ENCODE measurements at regions not wholly inside any gene's neighbourhood (a gene's known extent, or its start where the extent isn't known, plus 50 kb on each side); places are given as distances from the start of the nearest gene placed in this dataset.
"Not testable (repeated sequence)": the region's sequence is repeated elsewhere in the genome, so short reads cannot be mapped to it uniquely, and the experiment has no call there.

DNA sequence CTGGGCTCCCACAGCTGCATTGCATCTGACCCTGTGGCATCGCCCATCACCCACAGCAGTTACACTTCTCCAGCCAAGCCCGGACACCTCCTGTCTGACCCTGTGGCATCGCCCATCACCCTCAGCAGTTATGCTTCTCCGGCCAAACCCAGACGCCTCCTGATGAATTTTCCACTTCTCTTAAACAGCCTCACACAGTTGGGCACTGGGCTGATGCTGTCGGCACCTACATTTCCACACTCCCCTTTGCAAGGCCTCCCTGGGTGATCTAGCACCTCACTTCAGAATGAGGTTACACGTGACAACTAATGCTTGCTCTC is 175.2 kb upstream of the ARID1B start:
- no peak for DNase-seq (ENCODE audit: low read depth in 2 of 2)

DNA sequence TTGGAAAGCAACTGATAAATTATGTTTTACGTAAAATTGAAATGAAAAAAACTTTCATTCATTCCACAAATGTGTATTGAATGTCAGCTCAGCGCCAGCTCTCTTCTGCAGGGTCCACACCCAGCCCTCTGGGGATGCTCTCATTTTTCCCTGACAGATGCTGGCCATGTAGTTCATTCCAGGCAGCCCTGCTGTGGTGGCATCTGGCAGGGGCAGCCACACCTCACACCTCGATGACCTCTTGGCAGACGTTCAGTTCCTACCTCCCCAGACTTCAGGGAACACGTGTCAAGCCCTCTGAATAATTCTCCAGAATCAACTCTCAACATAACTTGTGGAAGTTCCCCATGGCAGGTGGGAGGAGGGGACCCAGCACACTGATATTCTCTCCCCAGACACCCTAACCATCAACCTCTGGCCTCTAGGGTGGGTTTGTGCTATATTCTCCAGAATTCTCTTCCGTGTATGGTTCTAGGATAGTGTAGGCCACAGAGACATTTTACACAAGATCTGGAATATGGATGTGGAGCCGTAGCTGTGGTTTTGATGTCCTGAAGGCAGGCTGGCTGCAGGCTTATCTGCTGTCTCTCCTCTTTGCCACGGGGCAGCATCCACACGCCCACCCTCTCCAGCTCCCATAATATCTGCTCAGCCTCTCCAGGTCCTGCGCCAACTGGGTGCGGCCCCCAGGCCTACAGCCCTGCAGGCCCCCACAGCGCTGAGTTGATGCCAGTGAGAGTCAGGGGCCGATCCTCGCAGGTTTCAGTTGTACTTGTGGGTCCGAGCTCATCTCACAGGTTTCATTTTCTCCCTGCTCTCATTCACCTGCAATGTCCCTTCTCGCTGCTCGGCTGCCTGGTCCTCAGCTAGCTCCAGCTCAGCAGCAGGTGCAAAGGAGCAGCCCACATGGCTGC is 175.8 kb upstream of the ARID1B start:
- no peak for DNase-seq (ENCODE audit: low read depth in 2 of 2)

DNA sequence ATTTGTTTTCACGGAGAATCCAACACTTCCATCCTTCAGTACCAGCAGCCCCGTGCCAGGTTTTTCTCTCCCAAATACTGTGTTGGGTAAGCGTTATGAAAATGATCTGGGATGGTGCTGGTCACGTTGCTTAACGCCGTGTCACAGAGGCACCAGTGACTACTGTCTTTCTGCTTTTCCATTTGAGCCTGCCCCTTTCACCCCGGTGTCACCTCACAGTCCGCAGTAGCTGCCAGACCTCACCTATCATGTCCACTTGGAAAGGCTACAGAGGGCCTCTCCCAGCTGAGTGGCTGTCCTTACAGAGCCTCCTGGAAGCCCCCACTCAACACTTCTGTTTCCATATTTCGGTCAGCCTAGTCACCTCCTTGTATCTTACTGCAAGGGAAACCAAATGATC is 176.5 kb upstream of the ARID1B start:
- no peak for DNase-seq (ENCODE audit: low read depth in 2 of 2)

DNA sequence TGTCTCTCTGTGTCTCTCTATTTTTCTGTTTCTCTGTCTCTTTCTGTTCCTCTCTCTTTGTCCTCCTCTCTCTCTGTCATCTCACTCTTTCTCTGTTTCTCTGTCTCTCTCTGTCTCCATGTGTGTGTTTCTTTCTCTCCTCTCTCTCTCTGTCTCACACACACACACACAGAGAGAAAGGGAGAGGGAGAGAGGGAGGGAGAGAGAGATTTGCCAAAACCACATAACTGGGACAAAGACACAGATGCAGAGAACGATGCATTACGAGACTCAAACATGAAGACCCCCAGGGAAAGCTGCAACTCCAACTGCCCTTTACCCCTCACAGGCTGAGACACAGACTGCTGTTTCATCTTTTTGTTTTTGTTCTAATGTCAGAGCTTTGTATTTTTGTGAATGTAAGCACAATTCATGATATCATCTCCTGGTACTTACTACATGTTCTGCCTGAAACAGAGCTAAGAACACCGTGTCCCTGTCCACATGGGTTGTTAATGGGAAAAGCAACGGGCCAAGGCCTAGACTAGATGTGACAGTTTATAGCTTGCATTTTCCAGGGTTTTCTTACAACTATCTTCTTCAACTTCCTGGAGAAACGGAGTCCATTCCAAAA is 177.1 kb upstream of the ARID1B start:
- no peak for DNase-seq (ENCODE audit: low read depth in 2 of 2)

DNA sequence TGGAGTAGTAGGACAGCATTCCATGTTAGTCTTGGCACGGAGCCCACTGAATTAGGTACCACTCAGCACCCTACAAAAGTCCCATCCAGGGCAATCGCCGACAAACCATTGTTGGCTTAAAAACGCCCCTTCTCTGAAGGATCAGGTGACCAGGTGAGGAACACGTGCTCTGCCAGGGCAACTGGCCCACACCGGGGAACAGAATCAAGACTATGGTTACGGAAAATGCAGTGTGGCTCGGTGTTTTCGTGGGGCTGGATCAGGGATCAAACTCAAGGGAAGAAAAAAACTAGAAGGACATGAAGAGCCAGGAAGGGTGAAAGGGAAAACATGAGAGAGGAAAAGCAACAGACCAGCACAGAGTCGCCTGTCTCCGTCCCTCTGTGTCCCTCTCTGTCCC is 177.8 kb upstream of the ARID1B start:
- no peak for DNase-seq (ENCODE audit: low read depth in 2 of 2)

DNA sequence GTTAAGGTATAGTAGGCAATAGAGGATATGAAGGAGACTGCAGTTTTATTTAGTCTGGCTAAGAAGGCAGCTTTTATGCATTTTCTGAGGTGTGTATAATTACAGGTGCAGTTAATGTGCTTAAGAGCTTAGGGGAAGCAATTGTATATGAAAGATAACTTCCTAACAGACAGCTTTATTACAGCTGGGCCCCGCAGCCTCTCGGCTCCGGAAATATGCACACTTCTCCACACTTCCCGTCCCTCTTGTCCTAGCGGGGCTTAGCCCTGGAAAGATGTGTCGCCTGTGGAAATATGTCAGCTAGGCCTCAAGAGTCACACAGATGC is 178.4 kb upstream of the ARID1B start:
- no peak for DNase-seq (ENCODE audit: low read depth in 2 of 2)

DNA sequence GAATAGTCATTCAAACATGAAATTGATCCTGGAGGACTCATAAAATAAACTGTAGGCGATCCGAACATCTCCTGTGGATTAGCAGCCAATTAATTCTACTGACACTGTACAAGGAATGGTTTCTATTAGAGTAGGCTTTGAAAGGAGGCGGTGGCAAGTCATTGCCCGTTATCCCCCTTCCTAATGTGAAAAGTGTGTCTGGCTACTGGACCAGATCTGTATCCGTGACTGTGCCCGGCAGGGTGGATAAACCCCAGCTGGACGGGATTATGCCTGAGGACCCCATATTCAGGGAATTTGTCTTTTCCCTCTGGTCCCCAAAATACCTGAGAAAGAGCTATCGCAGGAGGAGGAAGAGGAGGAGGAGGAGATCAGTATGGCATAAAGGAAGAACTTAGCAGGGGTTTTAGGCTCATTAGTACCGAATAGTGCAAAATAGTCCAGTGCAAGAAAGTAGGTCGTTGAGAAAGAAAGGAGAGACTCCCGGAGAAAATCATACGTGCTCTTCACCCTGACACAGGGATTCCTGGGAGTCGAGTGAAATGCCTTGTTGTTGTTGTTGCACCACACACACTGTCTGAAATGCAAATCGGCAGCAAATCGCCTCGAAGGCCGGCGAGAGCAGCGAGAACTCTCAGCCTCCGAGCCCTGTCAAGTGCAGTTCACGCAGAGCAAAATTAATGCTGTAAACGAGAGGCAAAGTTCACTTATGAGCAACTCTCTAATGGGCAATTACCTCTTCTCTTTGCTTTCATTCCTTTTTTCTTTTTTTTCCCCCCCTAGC is 178.9 kb upstream of the ARID1B start:
- no peak for DNase-seq (ENCODE audit: low read depth in 2 of 2)

DNA sequence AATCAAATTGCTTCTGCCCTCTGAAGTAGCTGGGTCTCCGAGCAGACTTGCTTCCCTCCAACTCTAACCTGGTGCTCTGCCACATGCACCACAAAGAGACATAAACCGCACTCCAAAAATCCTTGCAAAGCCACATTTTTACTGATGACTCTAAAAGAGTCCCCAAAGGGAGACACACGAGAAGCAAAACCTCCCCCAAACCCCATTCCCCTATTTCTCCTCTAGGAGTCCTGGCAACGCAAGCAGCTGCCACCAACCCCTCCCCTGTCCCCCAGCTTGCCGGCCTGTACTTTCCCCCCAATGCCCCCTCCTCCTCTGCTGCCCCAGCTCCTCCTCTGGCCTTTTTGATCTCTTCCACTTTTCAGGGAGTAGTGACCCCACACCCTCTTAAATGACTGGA is 180.1 kb upstream of the ARID1B start:
- no peak for DNase-seq (ENCODE audit: low read depth in 2 of 2)

DNA sequence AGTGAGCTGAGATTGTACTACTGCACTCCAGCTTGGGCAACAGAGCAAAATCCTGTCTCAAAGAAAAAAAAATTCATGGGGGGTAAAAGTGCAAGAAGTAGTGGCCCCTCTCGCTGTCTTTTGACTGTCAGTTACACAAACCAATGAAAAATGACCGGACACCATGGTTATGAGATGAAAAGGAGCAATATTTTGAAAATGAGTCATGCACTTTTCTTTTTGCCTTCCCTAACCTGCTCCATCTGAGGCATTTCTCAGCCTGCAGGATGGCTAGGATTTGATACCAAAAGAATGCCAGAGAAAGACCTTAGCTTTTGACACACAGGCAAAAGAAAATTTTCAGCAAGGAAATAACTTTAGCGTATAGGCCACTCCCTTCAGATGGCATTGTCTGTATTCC is 181.7 kb upstream of the ARID1B start:
- no peak for DNase-seq (ENCODE audit: low read depth in 2 of 2)

DNA sequence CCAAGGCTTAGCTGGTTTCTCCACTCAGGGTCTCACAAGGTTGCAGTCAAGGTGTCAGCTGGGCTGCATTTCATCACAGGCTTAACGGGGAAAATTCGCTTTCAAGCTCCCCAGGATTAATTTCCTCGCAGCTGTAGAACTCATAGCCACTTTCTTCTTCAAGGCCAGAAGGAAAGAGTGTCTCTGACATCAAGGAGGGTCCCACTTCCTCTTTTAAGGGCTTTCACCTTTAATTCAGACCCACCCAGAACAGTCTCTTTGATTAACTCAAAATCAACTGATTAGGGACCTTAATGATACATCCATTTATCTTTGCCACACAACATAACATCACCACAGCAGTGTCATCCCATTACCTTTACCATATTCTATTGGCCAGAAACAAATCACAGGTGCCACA is 183.3 kb upstream of the ARID1B start:
- DNase-seq (ENCODE audit: low read depth in 2 of 2) = no peak

DNA sequence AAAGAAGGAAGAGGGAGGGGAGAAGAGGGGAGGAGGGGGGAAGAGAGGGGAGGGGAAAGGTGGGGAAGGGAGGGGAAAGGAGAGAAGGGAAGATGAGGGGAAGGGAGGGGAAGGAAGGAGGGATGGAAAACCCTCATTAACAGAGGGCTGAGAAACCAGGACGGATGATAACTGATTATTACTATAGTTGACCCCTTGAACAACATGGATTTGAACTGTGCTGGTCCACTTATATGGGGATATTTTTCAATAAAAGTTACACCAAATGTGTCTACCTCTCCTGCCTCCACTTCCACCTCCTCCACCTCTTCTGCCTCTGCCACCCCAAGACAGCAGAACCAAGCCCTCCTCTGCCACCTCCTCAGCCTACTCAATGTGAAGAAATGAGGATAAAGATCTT is 184.1 kb upstream of the ARID1B start:
- DNase-seq (ENCODE audit: low read depth in 2 of 2) = no peak

DNA sequence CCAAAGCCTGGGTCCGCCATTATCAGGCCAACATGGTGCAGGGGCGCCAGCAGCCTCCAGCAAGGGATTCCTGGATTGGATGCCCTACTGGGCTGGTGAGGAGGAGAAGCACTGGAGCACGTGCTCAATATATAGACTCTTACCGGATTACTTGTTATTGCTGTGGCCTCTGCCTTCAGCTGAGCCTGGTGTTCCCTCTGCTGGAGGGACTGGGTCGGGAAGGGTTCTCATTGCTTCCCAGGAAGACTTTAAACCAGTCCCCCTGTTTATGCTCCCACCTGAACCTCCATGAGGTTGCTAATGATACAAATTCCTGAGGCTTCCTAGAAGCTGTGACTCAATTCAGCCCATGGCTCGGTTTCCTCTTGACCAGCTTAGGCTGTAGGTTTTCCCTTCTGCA is 186.7 kb upstream of the ARID1B start:
- DNase-seq (ENCODE audit: low read depth in 2 of 2) = no peak

DNA sequence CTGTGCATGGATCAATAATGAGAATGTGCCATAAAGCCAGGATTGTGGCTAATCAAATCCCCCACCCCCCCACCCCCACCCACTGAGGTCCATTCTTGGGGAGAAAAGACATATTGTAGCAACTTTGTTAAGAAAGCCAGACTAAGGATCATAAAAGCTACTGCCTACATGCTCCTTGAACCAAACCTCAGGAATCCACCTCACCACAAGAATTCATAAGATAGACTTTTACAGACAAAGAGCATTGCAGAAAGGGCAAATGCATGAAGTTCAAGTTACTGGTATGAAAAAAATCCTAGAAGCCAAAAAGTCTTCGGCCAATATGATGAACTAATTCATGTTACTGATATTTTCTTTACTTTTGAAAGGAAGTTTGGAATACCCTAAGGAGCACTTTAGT is 187.9 kb upstream of the ARID1B start:
- no peak for DNase-seq (ENCODE audit: low read depth in 2 of 2)

DNA sequence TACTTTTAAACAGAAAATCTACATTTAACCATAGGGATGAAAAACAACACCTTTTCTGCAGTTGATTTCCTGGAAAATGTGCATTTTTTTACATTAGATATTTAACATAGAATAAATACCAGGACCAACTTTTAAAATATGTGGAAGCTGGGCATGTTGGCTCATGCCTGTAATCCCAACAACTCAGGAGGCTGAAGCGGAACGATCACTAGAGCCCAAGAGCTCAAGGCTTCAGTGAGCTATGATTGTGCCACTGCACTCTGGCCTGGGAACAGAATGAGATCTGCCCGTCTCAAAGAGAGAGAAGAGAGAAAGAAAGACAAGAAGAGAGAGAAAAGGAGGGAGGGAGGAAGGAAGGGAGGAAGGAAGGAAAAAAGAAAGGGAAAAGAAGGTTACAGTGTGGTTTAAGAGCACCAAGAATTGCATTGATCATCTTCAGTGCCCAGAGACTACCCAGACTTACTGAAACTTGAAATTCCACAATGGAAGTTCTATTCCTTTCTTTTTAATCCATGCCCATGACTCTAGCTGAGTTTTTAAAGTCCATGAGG is 189.4 kb upstream of the ARID1B start:
- DNase-seq (ENCODE audit: low read depth in 2 of 2) = no peak

DNA sequence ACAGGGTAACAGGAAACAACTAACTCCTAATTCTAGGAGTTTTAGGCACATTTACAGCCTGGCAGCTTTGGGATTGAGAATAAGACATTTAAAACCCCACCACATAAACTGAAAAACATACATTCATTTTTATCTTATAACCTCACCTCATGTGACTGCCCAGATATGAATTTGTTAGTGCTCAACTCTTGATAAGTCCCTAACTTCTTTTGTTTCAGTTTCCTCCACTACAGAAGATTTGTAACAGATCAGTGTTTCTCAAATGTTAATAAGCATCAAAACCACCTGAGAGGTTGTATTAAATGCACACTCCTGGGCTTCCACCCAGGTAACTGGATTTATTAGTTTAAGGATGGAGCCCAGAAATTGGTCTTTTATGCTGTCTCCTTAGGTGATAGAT is 190.1 kb upstream of the ARID1B start:
- DNase-seq (ENCODE audit: low read depth in 2 of 2) = no peak

DNA sequence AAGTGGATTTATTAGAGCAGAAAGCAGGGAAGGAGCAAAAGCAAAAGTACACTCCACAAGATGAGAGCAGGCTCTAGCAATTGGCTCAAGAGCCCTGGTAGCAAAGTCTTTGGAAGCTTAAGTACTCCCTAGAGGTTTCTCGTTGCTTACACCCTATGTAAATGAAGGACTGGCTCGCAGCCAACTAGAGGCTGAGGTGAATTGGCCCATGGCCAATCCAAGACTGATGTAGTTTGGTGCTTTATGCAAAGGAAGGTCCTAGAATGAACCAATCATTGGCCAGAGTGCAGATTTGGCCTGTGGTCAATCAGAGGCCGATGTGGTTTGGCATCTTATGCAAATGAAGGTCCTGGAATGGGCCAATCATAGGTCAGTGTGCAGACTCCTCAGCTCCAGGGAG is 191.3 kb upstream of the ARID1B start:
- no peak for DNase-seq (ENCODE audit: low read depth in 2 of 2)

DNA sequence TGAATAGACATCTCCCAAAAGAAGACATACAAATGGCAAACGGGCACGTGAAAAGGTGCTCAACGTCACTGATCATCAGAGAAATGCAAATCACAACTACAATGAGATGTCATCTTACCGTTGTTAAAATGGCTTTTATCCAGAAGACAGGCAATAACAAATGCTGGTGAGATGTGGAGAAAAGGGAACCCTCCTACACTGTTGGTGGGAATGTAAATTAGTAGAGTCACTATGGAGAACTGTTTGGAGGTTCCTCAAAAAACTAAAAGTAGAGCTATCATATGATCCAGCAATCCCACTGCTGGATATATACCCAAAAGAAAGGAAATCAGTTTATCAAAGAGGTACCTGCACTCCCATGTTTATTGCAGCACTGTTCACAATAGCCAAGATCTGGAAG is 193.1 kb upstream of the ARID1B start:
- not testable (repeated sequence) for DNase-seq (ENCODE audit: low read depth in 2 of 2)

DNA sequence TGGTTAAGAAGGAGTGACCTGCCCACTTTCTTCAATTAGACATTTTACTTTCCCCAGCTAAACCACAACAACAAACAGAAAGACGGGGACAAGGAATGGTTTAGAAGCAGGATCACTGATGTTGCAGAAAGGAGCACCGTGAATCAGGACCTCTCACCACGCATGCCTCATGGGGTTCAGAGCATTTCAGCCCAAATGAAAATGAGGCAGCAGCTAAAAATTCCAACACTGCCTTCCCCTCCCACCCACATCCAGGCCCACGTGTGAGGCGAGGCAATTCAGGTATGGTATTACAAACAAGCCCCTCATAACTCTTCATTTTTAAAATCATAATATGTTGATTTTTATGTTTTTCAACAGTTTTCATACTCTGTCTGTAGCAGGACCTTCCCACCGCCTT is 194.1 kb upstream of the ARID1B start:
- DNase-seq (ENCODE audit: low read depth in 2 of 2) = no peak

DNA sequence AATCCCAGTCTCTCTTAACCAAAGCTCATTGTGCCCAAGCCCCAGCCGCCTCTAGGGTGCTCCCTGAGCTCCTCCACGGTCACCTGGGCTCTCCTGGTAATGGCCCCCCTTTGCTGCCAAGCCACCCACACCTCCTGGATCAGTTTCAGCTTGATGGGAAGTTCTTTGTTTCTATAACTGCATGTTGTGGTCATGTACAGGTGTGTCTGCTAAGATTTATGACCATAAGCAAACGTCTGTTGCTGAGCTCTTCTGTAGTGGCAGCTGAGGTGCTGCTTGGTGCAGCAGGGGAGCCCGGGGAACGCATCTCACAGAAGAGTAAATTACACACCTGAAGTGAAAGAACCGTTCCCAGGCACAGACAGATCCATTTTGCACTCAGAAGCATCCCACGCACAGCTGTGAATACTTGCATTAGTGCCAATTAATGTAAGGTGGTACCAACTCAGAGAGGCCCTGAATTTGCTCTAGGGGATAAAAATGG is 194.6 kb upstream of the ARID1B start:
- DNase-seq (ENCODE audit: low read depth in 2 of 2) = no peak

DNA sequence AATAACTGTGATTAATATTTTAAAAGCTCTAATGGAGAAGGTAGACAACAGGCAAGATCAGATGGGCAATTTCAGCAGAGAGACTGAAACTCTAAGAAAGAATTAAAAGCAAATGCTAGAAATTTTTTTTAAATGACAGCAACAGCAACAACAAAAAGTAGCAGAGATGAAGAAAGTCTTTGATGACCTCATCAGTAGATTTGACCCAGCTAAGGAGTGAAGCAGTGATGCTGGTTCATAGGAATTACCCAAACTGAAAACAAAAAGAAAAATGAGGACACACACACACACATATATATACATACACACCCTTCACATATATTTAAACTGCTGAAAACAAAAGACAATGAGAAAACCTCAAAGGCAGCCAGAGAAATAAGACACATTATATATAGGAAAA is 197.6 kb upstream of the ARID1B start:
- no peak for DNase-seq (ENCODE audit: low read depth in 2 of 2)

DNA sequence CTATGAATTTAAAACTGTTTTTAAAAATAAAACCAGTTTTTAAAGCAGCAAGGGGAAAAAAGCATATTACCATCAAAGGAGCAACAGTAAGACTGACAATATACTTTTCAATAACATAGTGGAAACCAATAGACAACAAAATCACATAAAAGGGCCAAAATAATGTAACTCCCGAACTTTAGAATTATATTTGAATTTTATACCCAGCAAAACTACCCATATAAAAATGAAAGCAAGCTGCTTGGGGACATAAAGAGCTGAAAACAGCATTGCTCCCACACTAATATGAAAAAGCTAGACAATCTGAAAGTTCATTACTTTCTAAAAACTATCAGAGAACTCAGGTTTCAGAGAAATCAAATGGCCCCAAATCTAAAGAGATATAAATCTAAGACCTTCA is 199.4 kb upstream of the ARID1B start:
- no peak for DNase-seq (ENCODE audit: low read depth in 2 of 2)

DNA sequence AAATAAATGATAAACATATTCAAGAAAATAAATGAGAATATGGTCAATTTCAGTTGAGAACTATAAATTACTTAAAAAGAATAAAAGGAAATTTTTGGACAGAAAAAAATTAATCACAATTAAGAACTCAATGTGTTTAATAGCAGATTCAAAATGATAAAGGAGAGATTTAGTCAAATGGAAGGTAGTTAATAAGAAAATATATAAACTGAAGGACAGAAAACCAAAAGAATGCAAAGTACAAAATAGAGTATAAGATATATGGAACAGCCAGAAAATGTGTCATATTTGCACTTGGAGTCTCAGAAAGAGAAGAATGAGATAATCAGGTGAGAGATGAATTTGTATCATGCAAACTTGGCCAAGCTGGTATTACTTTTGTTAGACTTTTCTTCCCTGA is 201.8 kb upstream of the ARID1B start:
- DNase-seq (ENCODE audit: low read depth in 2 of 2) = no peak

DNA sequence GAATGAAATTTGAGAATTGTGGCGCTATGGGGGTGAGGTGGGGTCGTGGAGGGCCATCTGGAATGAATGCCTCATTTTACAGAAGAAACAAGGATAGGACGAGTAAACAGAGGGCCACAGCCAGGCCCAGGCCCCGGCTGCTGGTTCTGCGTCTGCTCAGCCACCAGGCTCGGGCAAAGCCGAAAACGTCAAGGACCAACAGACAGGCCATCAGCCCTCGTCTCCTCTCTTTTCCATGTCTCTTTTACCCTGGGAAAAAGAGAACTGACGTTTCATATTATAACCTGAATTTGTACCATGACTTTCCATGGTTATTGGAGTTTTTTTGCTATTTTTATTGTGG is 212.4 kb upstream of the ARID1B start:
- DNase-seq (ENCODE audit: low read depth in 2 of 2) = no peak

Measured in lung microvascular endothelial cell (primary cell).